HepG2 (cell line): ENCODE measurements at regions not wholly inside any gene's neighbourhood (a gene's known extent, or its start where the extent isn't known, plus 50 kb on each side); places are given as distances from the start of the nearest gene placed in this dataset.

Experiments
- ATAC-seq: fragments of 200-7000 bp; cut with Tn5 transposase; 3 replicates; pipeline ENCODE4 v1.9.1; 2020; ENCODE audit warnings: mild to moderate bottlenecking, moderate library complexity
- BruUV-seq: library from RNA; stranded (reverse); fragments of 400-500 nt; replicated peaks from 2 replicates; lab custom pipeline; 2021; lab: Mats Ljungman, UMichigan
- CTCF ChIA-PET: fragments of 300-600 bp; formaldehyde crosslinking; extraction: SDS; loops from one replicate; lab custom pipeline; 2021; ENCODE audit warnings: low total read pairs, inconsistent platforms, low intra/inter-chr PET ratio; lab: Yijun Ruan, JAX
- POLR2A ChIA-PET: fragments of 350-600 bp; sonication (Branson Sonifier 250); formaldehyde crosslinking; loops from one replicate; lab custom pipeline; 2020; ENCODE audit warnings: antibody characterized with exemption, inconsistent platforms; lab: Yijun Ruan, JAX
- DNase-seq: peaks from one replicate; pipeline ENCODE4 v3.0.0-alpha.2; 2015; ENCODE audit warnings: low spot score
- FAIRE-seq: peaks from 3 replicates; lab custom pipeline; 2011; peaks lifted over from hg19 to GRCh38; lab: Jason Lieb, UNC
- H2AFZ ChIP-seq: one replicate; pipeline ENCODE4 v1.6.1; 2011; ENCODE audit warnings: low read length, inconsistent platforms
- H3K27ac ChIP-seq: fragments of 300-600 bp; 3 replicates; pipeline ENCODE4 v1.8.0; 2011; ENCODE audit warnings: mixed run types, mild to moderate bottlenecking, mixed read lengths, low read length, inconsistent platforms; ENCODE audit not compliant: insufficient read depth; ENCODE audit errors: extremely low read length
- H3K27me3 ChIP-seq, 2 experiments: fragments of 200-600 bp in 1 of 2; 2 replicates in 1 of 2; 3 replicates in 1 of 2; pipeline versions ENCODE4 v1.6.0 to v1.8.0; 2011; ENCODE audit warnings: low read length in 2 of 2, mild to moderate bottlenecking in 2 of 2, moderate library complexity in 2 of 2, inconsistent platforms in 1 of 2; ENCODE audit not compliant: insufficient read depth in 2 of 2, control insufficient read depth in 1 of 2
- H3K36me3 ChIP-seq, 2 experiments: fragments of 200-600 bp in 1 of 2; replicated peaks in 1 of 2; 2 replicates in 1 of 2; 3 replicates in 1 of 2; pipeline versions ENCODE4 v1.5.1 to v1.8.0; 2011; ENCODE audit warnings: low read length in 2 of 2, inconsistent platforms in 1 of 2; ENCODE audit not compliant: insufficient read depth in 2 of 2, control insufficient read depth in 1 of 2
- H3K4me1 ChIP-seq: 2 replicates; pipeline ENCODE4 v1.5.1; 2012; ENCODE audit warnings: low read length, inconsistent platforms; ENCODE audit not compliant: insufficient read depth
- H3K4me2 ChIP-seq: 2 replicates; pipeline ENCODE4 v1.6.0; 2011; ENCODE audit warnings: low read depth, low read length, inconsistent platforms
- H3K4me3 ChIP-seq, 3 experiments: fragments of 200-600 bp in 1 of 3; sonication (generic), shearing (Covaris generic) in 1 of 3; replicated peaks in 1 of 3; 2 replicates each; pipeline ENCODE4 v1.5.1; 2011 to 2016; ENCODE audit warnings: low read length in 3 of 3, inconsistent platforms in 2 of 3, low read depth in 2 of 3, mild to moderate bottlenecking in 2 of 3, control low read depth in 1 of 3, mixed read lengths in 1 of 3; ENCODE audit not compliant: insufficient read depth in 1 of 3
- H3K79me2 ChIP-seq: one replicate; pipeline ENCODE4 v1.6.1; 2011; ENCODE audit warnings: low read length, inconsistent platforms; ENCODE audit not compliant: insufficient read depth
- H3K9ac ChIP-seq: 2 replicates; pipeline ENCODE4 v1.6.0; 2011; ENCODE audit warnings: mild to moderate bottlenecking, low read depth, low read length, inconsistent platforms; ENCODE audit not compliant: insufficient read depth
- H3K9me3 ChIP-seq: 2 replicates; pipeline ENCODE4 v1.5.1; 2012; ENCODE audit warnings: mild to moderate bottlenecking, low read length
- H4K20me1 ChIP-seq: 2 replicates; pipeline ENCODE4 v1.6.0; 2011; ENCODE audit warnings: inconsistent platforms, mild to moderate bottlenecking, low read length, moderate library complexity; ENCODE audit not compliant: insufficient read depth
- LBX2 ChIP-seq: sonication (generic); formaldehyde crosslinking; IDR thresholded peaks from 2 replicates; pipeline ENCODE4 v1.5.0; 2020; ENCODE audit warnings: missing genetic modification reagents, mild to moderate bottlenecking, borderline replicate concordance
- MYPOP ChIP-seq: sonication (generic); formaldehyde crosslinking; IDR thresholded peaks from 2 replicates; pipeline ENCODE4 v1.8.1; 2023; ENCODE audit warnings: mild to moderate bottlenecking, moderate library complexity, missing genetic modification reagents
- POLR2AphosphoS5 ChIP-seq: IDR thresholded peaks from 2 replicates; pipeline ENCODE4 v1.6.1; 2012; ENCODE audit warnings: low read depth, low read length
- SMAD9 ChIP-seq: sonication (generic); formaldehyde crosslinking; IDR thresholded peaks from 2 replicates; pipeline ENCODE4 v1.5.1; 2020; ENCODE audit warnings: mild to moderate bottlenecking, missing genetic modification reagents
- YEATS4 ChIP-seq: sonication (generic); formaldehyde crosslinking; IDR thresholded peaks from 2 replicates; pipeline ENCODE4 v1.4.0; 2020; ENCODE audit warnings: missing genetic modification reagents, borderline replicate concordance
- ZNF318 ChIP-seq: sonication (generic); formaldehyde crosslinking; IDR thresholded peaks from 2 replicates; pipeline ENCODE4 v1.4.0; 2020; ENCODE audit warnings: mild to moderate bottlenecking, missing genetic modification reagents
- ZNF513 ChIP-seq: sonication (generic); formaldehyde crosslinking; conservative IDR thresholded peaks from 2 replicates; pipeline ENCODE4 v1.5.0; 2020; ENCODE audit warnings: missing genetic modification reagents
- WGBS: methylation state at CpG from one replicate; pipeline ENCODE4 v1.1.6; 2017; ENCODE audit warnings: low lambda C conversion rate; 5-methylcytosine and 5-hydroxymethylcytosine counted together
- in situ Hi-C: cut with HindIII; loops from 2 replicates; pipeline ENCODE4 v1.10.0; 2017; ENCODE audit warnings: low pct_unique_long_range_greater_than_20kb; ENCODE audit not compliant: extremely low pct_ligation_motif_present
- intact Hi-C: fragments of 100-400 bp; cut with micrococcal nuclease; formaldehyde crosslinking; loops from one replicate; pipeline ENCODE4 v1.10.0; 2022; ENCODE audit not compliant: unreplicated experiment

- ChIA-PET CTCF (no interaction called here), POLR2A (no interaction called here)
- no peaks in the 10 kb centered on the region for H4K20me1 ChIP-seq
- in situ Hi-C loops (no loop called here), intact Hi-C loops (no loop called here)
- no peaks in the 10 kb centered on the region for H3K9me3 ChIP-seq
- WGBS = 35% methylated on average over 11 of the region's 11 CpGs
- H3K9ac ChIP-seq = no peak overlapping the region
- H3K36me3 ChIP-seq = no peaks in the 10 kb centered on the region
- no peak for TF ChIP-seq LBX2 (CRISPR knock-in tag)
- no peak for TF ChIP-seq MYPOP (CRISPR knock-in tag)
- TF ChIP-seq YEATS4 (CRISPR knock-in tag) = no peak
- TF ChIP-seq POLR2AphosphoS5 = no peak
- no peak for TF ChIP-seq ZNF318 (CRISPR knock-in tag)
- no peak for TF ChIP-seq SMAD9
- no peak for TF ChIP-seq ZNF513
- no peak overlapping the region for H3K4me2 ChIP-seq
- no peaks in the 10 kb centered on the region for H3K79me2 ChIP-seq
- H3K27me3 ChIP-seq = peaks cover 0 to 9% of the 10 kb centered on the region in 2 experiments; a peak in 1 of 5 replicates
- no peak overlapping the region for H3K27ac ChIP-seq
- no TSS peak for BruUV-seq
- H2AFZ ChIP-seq = no peak overlapping the region
- H3K4me1 ChIP-seq = no peaks in the 10 kb centered on the region
- no peak for ATAC-seq
- no peak for DNase-seq
- no peak overlapping the region for H3K4me3 ChIP-seq
- no peak for FAIRE-seq
Measured at GRCh38 chr2:37816686-37817085, 108.4 kb upstream of the RMDN2 start.
